Renal pelvis (tissue), 1 donor: ENCODE measurements at regions not wholly inside any gene's neighbourhood (a gene's known extent, or its start where the extent isn't known, plus 50 kb on each side); places are given as distances from the start of the nearest gene placed in this dataset.
"Not testable (repeated sequence)": the region's sequence is repeated elsewhere in the genome, so short reads cannot be mapped to it uniquely, and the experiment has no call there.

Experiments used
- DNase-seq: peaks from one replicate; pipeline ENCODE4 v3.0.0-alpha.2; 2013

DNA sequence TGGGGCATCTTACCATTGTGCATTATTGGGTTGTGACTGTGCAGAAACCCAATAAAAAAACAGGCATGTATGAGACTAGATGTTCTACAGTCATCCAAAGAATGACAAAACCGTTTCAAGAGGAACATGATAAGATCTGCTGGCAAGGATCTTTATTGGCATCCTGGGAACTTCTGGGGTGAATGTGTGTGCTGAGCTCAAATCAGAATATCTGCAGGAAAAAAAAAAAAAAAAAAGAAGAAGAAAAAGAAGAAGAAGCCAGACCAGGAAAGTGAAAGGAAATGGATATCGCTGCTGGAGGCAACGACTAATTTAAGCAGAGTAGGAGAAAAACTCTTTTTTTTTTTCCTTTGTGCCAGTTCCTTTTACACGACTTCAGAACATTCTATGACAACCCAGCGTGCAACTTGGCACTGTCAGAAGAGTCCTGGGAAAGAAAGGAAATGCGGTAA is 484.2 kb upstream of the BOD1L1 start:
- DNase-seq = no peak

DNA sequence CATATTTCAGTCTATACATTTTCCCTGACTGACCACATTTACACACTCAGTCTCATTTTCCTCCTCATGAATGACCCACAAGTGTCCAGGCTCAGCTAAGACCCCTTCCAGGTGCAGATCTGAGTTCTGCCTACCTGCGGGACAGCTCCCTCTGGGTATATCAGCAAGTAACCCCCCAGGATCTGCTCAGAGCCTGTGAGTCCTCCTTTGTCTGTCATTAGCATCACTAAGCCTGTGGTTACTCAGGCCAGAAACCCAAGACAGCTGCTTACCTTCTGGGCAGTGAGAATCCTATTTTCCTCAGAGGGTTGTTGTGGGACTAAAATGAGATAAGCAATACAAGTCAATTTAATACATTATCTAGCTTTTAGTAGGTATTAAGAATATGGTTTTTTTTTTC is 487.6 kb upstream of the BOD1L1 start:
- DNase-seq = no peak

DNA sequence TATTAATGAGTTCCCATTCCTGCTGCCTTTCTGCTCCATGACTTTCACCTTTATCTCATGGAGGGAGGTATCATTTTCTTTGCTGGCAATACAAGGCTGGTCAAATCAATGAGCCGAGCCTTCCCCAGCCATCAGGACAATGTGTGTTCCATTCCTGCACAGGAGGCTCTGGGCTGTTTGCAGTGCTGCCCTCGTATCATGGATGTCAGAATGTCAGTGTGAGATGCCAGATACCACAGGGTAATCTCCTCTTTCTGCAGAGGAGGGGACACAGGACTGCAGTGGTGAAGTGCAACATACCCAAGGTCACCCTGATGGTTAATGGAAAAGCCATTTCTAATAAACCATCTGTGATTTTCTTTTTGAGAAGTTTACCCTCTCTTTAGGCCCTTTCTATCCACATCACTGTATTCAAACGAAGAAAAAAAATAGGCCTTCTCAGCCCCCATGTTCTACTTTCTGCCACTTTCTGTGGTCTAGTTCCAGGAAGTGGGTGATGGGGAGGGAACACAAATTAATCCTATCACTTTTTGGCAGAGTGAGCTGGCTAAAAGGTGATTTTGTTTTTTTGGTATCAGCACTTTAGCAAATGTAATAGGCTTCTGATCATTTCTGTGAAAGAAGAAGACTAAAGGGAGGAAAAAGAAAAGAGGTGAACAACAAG is 490.2 kb upstream of the BOD1L1 start:
- DNase-seq = no peak

DNA sequence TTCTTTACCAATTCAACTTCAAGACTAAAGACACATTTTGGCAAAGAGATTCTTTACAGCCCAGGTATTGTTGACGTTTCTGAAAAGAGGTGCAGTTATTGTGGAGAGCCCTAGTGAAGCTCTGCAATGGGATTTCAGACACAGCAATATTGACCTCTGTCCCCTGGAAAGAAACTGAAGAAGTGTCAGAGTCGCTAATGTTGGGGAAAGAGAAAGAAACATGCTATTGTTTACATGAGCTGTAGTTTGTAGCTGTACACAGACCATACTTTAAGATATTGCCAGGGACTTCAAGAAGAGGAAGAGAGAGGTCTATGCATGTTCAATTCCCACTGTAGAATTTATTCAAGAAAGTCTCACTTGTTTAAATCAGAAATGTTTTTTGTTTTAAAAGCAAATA is 497.3 kb upstream of the BOD1L1 start:
- DNase-seq = no peak

DNA sequence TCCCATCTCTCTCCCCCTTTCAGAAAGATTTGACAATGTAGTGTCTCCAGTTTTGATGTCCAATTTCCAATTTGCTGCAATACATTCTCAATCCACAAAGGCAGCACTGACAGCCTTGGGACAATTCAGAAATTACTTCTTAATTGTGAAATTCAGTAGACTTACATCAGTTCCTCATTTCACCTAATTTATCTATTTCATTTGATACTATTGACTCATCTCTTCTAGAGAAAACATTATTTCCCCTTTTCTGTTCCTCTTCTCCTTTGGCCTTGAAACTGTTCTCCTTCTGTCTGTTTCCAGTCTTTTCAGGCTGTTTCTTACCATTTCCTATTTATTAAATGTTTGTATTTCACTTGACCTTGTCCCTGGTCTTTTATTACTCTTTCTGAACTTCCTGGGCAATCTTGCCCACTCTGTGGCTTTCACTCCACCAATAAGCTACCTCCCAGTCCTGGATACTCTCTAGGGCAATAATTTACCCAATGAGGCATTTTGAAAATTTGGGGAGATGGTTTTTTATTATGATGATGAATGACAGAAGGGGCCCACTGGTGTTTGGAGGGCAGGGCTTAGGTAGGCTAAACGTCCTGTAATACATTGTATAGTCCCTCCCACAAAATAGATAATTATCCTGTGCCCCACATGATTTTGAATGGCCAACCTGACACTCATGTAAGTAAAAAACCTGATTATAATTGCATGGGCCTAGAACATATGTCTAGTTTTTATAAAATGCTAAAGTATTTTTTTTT is 498.0 kb upstream of the BOD1L1 start:
- DNase-seq = no peak

DNA sequence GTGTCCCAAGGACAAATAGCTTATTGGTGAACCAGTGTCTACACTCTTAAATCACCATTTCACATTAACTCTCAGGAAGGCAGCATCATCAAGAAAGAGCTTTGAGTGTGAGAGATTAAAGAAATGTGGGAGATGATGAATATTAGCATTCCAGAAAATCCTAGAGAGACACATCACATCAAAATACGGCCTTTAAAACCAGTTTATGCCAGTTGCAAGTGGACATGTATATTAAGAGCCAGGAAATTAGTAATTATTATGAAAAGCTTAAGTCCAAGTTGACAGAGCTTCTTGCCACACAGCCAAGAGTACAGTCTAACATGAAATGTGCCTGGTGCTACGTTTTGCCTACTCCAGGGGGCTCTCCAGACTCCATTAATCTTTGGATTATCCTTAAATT is 503.0 kb upstream of the BOD1L1 start:
- no peak for DNase-seq

DNA sequence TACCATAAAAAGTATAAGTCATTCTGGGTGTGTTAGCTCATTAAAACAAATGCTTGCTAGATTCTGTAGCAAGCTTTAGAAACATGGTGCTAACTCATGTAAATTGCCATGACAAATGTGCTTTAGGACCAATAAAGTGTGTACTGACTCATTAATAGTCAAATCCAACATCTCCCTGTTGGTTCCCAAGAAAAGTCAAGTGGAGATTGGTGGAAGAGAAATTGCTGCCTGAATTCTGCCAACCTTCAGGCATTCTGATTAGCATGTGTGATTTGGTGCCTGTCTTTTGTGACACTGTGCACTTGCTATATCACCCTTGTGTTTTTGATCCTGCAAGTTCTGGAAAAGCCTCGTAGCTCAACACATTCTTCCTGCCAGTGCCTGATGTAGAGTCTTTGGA is 503.8 kb upstream of the BOD1L1 start:
- no peak for DNase-seq

DNA sequence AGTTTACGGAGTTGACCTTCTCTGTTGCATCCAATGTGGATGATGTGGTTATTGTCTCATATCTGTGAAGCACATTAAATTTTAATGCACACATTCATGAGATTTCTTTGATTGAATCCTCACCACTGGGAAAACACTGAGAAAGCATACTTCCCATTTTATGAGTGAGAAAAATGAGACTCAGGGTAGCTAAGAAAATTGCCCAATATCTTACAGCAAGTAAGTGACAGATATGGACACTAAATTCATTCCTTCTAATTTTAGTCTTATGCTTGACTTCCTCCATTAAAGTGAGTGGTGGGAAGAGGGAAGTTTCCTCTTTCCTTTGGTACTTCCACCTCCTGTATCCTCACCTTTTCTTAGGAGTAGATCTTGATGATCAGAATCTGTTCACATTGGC is 504.8 kb upstream of the BOD1L1 start:
- no peak for DNase-seq

DNA sequence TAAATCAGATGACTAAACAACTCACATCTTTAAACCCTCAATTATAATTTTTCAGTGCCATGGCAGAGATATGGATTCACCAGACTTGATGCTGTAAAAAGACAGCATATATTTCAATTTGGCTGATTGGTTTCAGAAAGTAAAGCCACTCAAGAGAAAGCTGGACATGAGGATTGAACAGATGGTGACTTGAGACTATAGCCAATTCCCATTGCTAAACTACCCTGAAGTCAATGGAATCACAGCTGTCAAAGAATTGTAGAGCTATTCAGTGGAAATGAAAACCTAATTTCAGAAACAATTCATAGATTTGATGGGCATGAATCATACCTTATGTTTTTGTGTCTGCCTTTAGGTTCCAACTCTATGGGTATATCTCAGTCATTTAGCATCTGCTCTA is 510.6 kb upstream of the BOD1L1 start:
- no peak for DNase-seq

DNA sequence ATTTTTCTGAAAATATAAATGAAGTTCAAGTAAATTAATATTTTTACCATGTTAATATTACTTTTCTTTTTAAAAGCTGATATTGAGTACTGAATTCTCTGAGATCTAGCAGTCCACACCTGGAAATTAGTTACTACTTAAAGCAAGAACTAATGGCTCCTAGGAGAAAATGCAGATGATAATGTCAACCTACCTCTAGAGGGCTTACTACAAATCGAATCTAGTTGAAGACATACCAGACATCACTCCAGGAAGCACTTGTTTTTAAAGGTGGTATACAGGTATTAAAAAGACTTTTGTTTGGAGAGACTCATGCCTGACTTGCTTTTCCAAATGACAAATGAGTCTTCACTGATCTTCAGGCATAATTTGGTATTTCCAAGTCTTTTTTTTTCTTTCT is 516.4 kb upstream of the BOD1L1 start:
- DNase-seq = no peak

DNA sequence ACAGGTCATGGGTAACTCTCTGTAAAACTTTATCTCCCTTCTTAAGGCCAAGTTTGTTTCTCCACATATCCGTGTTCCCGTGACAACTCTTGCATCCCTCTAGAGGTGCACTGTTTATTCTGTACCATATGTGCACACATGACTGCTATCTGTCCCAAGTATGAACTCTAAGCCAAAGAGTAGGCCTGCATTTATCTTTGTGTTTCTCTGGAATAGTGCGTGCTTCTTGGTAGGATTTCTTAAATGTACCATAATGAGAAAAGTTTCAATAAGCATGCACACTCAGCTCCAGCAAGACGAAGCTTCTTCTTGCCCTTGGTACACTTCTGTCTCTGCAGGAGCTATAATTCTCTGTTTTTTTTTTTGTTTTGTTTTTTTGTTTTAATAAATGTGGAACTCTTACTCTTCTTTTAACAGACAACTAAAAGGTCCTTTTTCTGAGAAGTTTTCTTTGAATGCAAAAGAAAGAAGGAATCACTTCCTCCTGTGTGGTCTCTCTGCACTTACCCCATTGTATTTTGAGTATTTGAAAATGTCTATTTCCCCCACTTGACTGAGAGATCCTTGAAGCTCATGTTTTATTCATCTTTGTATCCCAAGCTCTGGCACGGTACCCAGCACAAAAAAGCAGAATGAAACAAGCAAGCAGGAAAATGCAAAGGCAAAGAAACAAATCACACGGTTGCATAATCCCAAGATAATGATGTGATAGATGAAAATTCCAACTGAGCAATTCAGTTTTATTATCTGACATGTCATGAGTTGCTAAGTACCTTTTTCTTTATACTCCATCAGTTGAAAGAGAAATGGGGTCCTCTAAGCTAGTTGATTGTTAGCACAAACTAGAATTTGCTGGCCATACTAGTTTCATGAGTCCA is 521.9 kb upstream of the BOD1L1 start:
- DNase-seq = no peak

DNA sequence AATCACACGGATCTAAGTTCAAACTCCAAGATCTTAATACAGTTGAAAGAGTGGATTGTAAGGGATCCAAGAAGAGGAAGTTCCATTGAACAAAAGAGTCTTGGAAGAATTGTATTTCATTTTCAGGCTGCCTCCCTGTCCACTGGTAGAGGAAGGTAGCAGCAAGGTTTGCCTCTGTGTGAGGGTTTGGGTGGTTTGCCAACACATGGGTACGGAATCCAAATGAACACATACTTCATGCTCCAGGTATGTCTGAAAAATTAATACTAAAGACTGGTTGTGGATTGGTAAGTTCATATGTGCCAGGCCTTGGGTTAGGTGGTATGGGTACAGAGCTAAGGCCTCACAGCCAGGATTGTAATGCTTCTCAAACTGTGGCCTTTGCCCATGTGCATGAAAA is 523.6 kb upstream of the BOD1L1 start:
- no peak for DNase-seq

DNA sequence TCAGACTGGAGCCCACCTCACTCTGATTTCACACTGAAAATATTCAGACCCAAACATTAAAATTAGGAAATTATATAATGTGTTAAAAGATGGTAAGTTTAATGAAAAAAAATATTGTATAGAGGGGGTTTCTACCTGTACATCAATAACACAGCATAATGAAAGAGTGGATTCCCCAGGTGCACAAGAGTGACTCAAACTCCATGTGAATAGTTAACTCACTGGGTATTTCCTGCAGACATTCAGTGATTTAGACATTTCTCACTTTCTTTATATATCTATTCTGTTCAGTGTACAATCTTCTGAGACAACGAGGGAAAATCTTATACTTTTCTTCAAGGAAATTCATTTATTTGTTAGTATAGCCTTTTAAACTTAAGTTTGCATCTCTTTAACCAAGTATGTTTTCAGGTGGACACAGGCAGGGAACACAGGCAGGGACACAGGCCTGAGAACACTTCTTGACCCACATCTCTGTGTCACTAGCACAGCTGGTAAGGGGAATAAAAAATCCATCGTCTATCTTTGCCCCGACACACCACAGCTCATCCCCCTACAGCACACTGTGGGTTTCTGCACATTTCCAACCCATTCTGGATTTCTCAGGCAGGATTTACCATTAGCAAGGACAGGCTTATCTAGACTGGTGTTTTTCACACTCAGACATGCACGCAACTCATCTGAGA is 525.5 kb upstream of the BOD1L1 start:
- DNase-seq = no peak

DNA sequence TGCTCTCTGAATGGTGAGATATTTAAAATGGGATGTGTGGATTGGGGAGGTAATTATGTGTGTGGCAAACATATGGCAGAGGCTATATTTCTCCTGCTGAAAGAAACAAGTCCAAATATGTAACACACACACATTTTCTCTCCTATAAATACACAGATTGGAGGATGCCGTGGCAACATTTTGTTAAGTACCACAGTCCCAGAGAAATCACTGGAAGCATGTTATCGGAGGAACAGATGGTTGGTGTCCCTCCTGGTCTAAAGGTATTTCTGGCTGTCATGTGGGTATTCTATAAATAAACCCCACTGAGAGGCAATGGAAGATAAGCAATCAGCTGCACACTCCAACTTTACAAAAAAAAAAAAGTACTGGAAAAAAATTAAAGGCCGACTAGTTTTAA is 528.3 kb upstream of the BOD1L1 start:
- DNase-seq = no peak

DNA sequence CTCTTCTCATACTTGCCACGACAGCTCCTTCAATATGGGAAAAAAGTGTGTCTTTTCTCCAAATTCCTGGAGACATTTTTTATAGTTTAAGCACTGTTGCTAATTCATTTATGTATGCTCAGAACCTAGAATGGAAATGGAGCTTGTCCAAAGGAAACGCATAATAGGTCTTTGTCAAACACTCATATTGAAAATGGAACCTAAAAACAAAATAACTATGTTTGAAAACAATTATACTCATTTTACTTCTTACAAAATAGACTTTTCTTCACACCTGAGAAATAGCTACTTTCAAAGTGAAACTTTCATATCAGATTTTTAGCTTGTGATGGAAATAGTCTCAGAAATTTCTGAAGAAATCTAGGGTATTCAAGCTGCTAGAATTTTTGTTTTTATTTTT is 529.7 kb upstream of the BOD1L1 start:
- DNase-seq = no peak

DNA sequence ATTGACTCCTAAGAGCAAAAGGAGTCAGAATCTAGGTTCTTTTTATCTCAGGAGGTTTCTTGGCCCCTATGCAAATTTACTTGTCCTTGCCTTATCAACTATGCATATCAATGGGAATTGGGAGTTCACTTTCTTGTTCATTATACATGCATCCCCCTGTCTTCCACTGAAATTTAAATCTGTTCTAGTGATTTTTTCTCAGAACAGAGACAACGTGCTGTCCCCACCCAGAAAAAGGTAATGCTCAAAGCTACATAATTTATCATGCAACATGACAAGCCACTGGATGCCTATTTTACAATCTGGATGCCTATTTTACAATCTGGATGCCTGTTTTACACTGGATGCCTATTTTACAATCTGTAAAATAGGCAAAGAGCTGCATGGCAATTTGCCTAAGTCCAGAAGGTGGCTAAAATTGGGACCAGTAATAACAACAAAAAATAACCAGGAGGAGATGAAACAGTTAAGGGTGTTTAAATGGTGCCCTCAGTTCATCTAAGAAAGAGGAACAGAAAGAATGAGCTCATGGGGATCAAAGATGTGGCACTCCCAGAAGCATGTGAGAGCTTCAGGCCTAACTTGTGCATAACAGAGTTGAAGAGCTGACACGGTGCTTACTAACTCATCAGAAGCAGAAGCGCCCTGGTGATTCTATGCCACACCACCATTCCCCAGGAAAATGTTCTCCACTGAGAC is 537.8 kb upstream of the BOD1L1 start:
- DNase-seq = no peak

DNA sequence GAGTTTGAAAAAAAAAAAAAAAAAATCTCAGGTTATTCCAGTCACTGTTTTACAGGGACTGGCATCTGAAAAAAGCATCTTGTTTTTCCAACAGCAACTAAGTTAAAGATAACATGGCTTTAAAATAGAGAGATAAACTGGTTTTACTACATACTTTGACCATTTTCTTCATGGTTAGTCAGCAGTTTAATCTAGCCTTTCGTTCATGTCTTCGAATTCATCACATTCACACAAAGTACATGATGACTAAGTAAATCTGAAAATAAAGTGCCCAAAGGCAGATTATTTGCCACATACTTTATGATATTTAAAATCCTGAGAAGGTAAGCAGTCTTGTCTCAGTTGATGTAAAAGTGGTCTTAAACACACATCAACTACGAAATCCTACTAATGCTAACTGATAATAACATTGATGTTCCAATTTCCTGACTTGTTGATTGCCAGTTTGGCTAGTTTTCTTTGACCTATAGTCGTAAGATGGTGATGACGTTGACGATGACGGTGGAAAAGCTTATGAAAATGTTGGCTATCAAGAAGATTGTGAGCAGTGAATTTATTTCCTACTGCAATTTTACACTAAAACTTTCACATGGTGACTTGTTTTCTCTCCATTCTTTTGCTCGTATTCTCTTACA is 540.5 kb upstream of the BOD1L1 start:
- no peak for DNase-seq

DNA sequence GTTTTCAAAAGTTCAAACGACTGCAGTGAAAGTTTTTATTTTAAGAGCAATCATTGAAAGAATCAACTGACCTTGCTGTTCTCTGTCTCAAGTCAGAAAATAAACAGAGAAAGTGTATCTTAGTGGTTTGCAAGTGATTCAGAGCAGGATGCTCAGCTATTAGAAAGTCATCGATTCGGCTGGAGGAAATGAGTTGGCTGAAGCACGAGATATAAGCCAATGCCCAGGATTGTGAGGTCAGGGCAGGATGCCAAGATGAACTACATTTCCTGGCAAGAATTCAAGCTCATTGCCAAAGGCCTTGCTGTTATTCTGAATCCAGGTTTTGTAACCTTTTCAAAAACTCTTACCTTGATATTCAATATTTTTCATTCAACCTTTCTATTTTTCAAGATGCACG is 541.4 kb upstream of the BOD1L1 start:
- DNase-seq = no peak

DNA sequence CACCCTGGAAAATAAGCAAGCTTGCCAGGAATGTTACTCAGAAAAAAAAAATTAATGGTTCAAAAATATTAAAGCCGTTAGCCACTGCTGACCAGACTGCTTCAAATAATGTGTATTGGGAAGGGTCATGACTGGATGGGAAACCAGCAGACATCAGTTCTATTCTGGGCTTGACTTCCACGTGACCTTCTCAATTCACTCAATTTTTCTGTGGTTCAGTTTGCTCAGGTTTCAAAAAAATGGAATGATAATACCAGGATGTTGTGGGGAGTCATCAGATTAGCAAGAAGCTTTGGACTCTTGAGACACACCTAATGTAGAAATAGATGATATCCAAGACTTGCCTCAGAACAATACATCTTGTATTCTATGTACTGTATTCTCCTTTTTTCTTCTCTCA is 541.9 kb upstream of the BOD1L1 start:
- DNase-seq = no peak

DNA sequence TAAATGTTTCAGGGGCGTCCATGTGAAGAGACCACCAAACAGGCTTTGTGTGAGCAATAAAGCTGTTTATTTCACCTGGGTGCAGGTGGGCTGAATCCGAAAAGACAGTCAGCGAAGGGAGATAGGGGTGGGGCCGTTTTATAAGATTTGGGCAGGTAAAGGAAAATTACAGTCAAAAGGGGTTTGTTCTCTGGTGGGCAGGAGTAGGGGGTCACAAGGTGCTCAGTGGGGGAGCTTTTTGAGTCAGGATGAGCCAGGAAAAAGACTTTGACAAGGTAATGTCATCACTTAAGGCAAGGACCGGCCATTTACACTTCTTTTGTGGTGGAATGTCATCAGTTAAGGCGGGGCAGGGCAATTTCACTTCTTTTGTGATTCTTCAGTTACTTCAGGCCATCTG is 542.4 kb upstream of the BOD1L1 start:
- DNase-seq = not testable (repeated sequence)

DNA sequence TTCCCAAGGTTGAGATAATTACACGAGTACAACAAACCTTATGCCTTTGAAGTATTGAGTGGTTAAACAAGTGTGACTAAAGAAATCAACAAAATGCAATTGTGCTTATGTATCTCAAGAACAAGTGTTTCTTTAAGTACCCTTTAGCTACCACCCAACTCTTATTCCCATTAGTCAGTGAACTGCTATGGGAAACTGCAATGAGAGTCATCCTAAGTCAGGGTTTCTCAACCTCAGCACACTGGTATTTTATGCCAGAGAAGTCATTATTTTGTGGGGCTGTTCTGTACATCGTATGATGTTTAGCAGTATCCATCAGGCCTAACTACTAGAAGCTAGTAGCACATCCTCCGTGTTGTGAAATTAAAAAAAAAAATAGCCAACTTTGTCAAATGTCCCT is 549.1 kb upstream of the BOD1L1 start:
- no peak for DNase-seq
